ENCODE measurements at regions not wholly inside any gene's neighbourhood (a gene's known extent, or its start where the extent isn't known, plus 50 kb on each side); places are given as distances from the start of the nearest gene placed in this dataset.

- Histone ChIP-seq H2AFZ (ENCODE audit: low read length) (no peak overlapping the region), H3K9me3 (replicated peaks; ENCODE audit: insufficient read depth, low read length) (no peaks in the 10 kb centered on the region), H3K4me1 (ENCODE audit: low read length) (peaks cover 18% of the 10 kb centered on the region), H3K9ac (ENCODE audit: low read length) (peak overlapping the region; percentile 33; the same call in 1 of the 2 replicates), H3K4me3 (ENCODE audit: low read length) (peak overlapping the region; percentile 23; the same call in 1 of the 2 replicates), H3K79me2 (ENCODE audit: low read length) (no peaks in the 10 kb centered on the region), H3K27me3 (replicated peaks; ENCODE audit: insufficient read depth, low read length) (no peaks in the 10 kb centered on the region), H3K4me2 (ENCODE audit: low read depth, low read length) (peak overlapping the region; percentile 76), H3K27ac (ENCODE audit: low read length) (peak overlapping the region; percentile 89), H3K9me2 (replicated peaks; ENCODE audit: insufficient read depth, low read length) (no peaks in the 10 kb centered on the region), H3K36me3 (replicated peaks; ENCODE audit: insufficient read depth, low read length) (no peaks in the 10 kb centered on the region), H3F3A (ENCODE audit: insufficient read depth, low read length) (peaks cover 14% of the 10 kb centered on the region), H4K20me1 (ENCODE audit: insufficient read depth, low read length) (no peaks in the 10 kb centered on the region)
- DNase-seq = no peak
- TF ChIP-seq EZH2phosphoT487 (IDR thresholded peaks at IDR 0.05; ENCODE audit: low read length) (no peak), CTCF (IDR thresholded peaks at IDR 0.05; ENCODE audit: low read length) (no peak), EZH2 (optimal IDR thresholded peaks at IDR 0.05; ENCODE audit: low read depth, low read length) (no peak)
These were observed 1503.7 kb downstream of the CDH11 start for GRCh38 chr16:63617990-63618763.

DNA sequence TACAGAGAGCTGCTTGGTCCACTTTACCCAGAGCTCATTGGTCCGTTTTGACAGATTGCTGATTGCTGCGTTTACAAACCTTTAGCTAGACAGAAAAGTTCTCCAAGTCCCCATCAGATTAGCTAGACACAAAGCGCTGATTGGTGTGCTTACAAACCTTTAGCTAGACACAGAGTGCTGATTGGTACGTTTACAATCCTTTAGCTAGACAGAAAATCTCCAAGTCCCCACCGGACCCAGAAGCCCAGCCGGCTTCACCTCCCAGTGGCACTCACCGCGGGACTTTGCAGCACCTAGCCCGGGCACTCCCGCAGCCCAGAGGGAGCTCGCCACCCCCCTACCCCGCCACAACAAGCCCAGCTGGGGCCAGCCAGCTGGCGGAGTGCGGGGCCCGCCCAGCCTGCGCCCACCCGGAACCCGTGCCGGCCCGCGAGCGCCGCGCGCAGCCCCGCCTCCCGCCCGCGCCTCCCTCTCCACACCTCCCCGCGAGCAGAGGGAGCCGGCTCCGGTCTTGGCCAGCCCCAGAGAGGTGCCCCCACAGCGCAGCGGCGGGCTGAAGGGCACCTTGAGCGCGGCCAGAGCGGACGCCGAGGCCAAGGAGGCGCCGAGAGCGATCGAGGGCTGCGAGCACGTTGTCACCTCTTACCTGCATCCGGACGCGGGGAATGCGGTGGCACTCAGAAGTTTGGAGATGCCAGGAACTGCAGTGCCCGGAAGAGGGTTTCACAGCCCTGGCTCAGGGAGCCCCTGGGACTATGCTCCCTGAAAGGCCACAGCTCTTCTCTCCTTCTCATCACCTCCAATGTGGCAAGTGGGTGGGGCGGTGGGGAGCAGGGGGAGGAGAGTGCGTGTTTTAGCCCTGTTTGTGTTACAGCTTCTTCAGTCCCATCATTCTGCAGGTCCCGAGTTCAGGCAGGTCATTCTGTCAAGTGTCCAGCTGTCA, 1504.5 kb downstream of the CDH11 start:
- H3K79me2 ChIP-seq (ENCODE audit: low read length) = no peaks in the 10 kb centered on the region
- no peak for DNase-seq
- TF ChIP-seq EZH2 (optimal IDR thresholded peaks at IDR 0.05; ENCODE audit: low read depth, low read length) = no peak
- TF ChIP-seq CTCF (IDR thresholded peaks at IDR 0.05; ENCODE audit: low read length) = no peak
- no peak for TF ChIP-seq EZH2phosphoT487 (IDR thresholded peaks at IDR 0.05; ENCODE audit: low read length)
- no peak overlapping the region for H3K4me2 ChIP-seq (ENCODE audit: low read depth, low read length)
- H3K27me3 ChIP-seq (replicated peaks; ENCODE audit: insufficient read depth, low read length) = no peaks in the 10 kb centered on the region
- H3K9ac ChIP-seq (ENCODE audit: low read length) = no peak overlapping the region
- H3K36me3 ChIP-seq (replicated peaks; ENCODE audit: insufficient read depth, low read length) = no peaks in the 10 kb centered on the region
- H3K4me1 ChIP-seq (ENCODE audit: low read length) = peaks cover 18% of the 10 kb centered on the region
- no peak overlapping the region for H2AFZ ChIP-seq (ENCODE audit: low read length)
- H3F3A ChIP-seq (ENCODE audit: insufficient read depth, low read length) = peaks cover 14% of the 10 kb centered on the region
- H4K20me1 ChIP-seq (ENCODE audit: insufficient read depth, low read length) = no peaks in the 10 kb centered on the region
- H3K9me3 ChIP-seq (replicated peaks; ENCODE audit: insufficient read depth, low read length) = no peaks in the 10 kb centered on the region
- no peak overlapping the region for H3K27ac ChIP-seq (ENCODE audit: low read length)
- H3K9me2 ChIP-seq (replicated peaks; ENCODE audit: insufficient read depth, low read length) = no peaks in the 10 kb centered on the region
- no peak overlapping the region for H3K4me3 ChIP-seq (ENCODE audit: low read length)

GRCh38 chr16:63614429-63614828, 1507.4 kb downstream of the CDH11 start:
- Histone ChIP-seq H2AFZ (ENCODE audit: low read length) (no peak overlapping the region), H3K9me3 (replicated peaks; ENCODE audit: insufficient read depth, low read length) (no peaks in the 10 kb centered on the region), H3K36me3 (replicated peaks; ENCODE audit: insufficient read depth, low read length) (no peaks in the 10 kb centered on the region), H3K9ac (ENCODE audit: low read length) (no peak overlapping the region), H3K4me1 (ENCODE audit: low read length) (peaks cover 12% of the 10 kb centered on the region), H3K4me2 (ENCODE audit: low read depth, low read length) (no peak overlapping the region), H3K9me2 (replicated peaks; ENCODE audit: insufficient read depth, low read length) (no peaks in the 10 kb centered on the region), H4K20me1 (ENCODE audit: insufficient read depth, low read length) (no peaks in the 10 kb centered on the region), H3F3A (ENCODE audit: insufficient read depth, low read length) (peaks cover 11% of the 10 kb centered on the region), H3K79me2 (ENCODE audit: low read length) (no peaks in the 10 kb centered on the region), H3K27me3 (replicated peaks; ENCODE audit: insufficient read depth, low read length) (no peaks in the 10 kb centered on the region), H3K27ac (ENCODE audit: low read length) (no peak overlapping the region), H3K4me3 (ENCODE audit: low read length) (no peak overlapping the region)
- DNase-seq = no peak
- TF ChIP-seq CTCF (IDR thresholded peaks at IDR 0.05; ENCODE audit: low read length) (no peak), EZH2phosphoT487 (IDR thresholded peaks at IDR 0.05; ENCODE audit: low read length) (no peak), EZH2 (optimal IDR thresholded peaks at IDR 0.05; ENCODE audit: low read depth, low read length) (no peak)
